K562 (cell line): ENCODE measurements at regions not wholly inside any gene's neighbourhood (a gene's known extent, or its start where the extent isn't known, plus 50 kb on each side); places are given as distances from the start of the nearest gene placed in this dataset.

ENCODE experiments used
- ATAC-seq: fragments of 200-7000 bp; cut with Tn5 transposase; 3 replicates; pipeline ENCODE4 v1.9.1; 2020; ENCODE audit warnings: moderate library complexity
- BruUV-seq: library from RNA; stranded (reverse); fragments of 400-500 nt; replicated peaks from 2 replicates; lab custom pipeline; 2021; lab: Mats Ljungman, UMichigan
- CTCF ChIA-PET: fragments of 300-600 bp; formaldehyde crosslinking; extraction: SDS; loops from one replicate; lab custom pipeline; 2021; ENCODE audit warnings: low intra/inter-chr PET ratio; lab: Yijun Ruan, JAX
- POLR2A ChIA-PET: fragments of 300-600, 350-650 bp; sonication (Branson Sonifier 250); formaldehyde crosslinking; extraction: SDS; loops from one replicate; lab custom pipeline; 2021; ENCODE audit warnings: antibody characterized with exemption, inconsistent platforms; lab: Yijun Ruan, JAX
- DNase-seq, 4 experiments: peaks; one replicate each; pipeline versions ENCODE4 v3.0.0 to v3.0.0-alpha.2; 2011 to 2018; ENCODE audit warnings: low spot score in 3 of 4, mixed read lengths in 3 of 4; ENCODE audit errors: extremely low read depth in 1 of 4
- FAIRE-seq: peaks from 2 replicates; lab custom pipeline; 2011; peaks lifted over from hg19 to GRCh38; lab: Jason Lieb, UNC
- H2AFZ ChIP-seq: 2 replicates; pipeline ENCODE4 v1.6.0; 2011; ENCODE audit warnings: low read depth, low read length, control low read depth, inconsistent platforms
- H3K27ac ChIP-seq: fragments of 200-600 bp; 3 replicates; pipeline ENCODE4 v1.8.0; 2011; ENCODE audit warnings: low read depth, mild to moderate bottlenecking, control low read depth, inconsistent platforms, low read length, moderate library complexity, mixed read lengths; ENCODE audit errors: extremely low read depth
- H3K27me3 ChIP-seq, 2 experiments: fragments of 300-600 bp in 1 of 2; 2 replicates in 1 of 2; 3 replicates in 1 of 2; pipeline versions ENCODE4 v1.6.0 to v1.8.0; 2011; ENCODE audit warnings: inconsistent platforms in 2 of 2, low read length in 2 of 2, mild to moderate bottlenecking in 1 of 2, mixed read lengths in 1 of 2, moderate library complexity in 1 of 2; ENCODE audit not compliant: control insufficient read depth in 2 of 2, insufficient read depth in 2 of 2
- H3K36me3 ChIP-seq: fragments of 300-600 bp; 3 replicates; pipeline ENCODE4 v1.8.0; 2011; ENCODE audit warnings: mild to moderate bottlenecking, low read length, inconsistent platforms; ENCODE audit not compliant: control insufficient read depth, insufficient read depth
- H3K4me1 ChIP-seq, 2 experiments: fragments of 200-600 bp in 1 of 2; replicated peaks in 1 of 2; 2 replicates in 1 of 2; 3 replicates in 1 of 2; pipeline versions ENCODE4 v1.5.1 to v1.8.0; 2011; ENCODE audit warnings: inconsistent platforms in 2 of 2, low read length in 2 of 2, mild to moderate bottlenecking in 1 of 2, mixed read lengths in 1 of 2, moderate library complexity in 1 of 2; ENCODE audit not compliant: control insufficient read depth in 2 of 2, insufficient read depth in 2 of 2
- H3K4me2 ChIP-seq: 2 replicates; pipeline ENCODE4 v1.6.1; 2011; ENCODE audit warnings: low read length, control low read depth, inconsistent platforms, mixed read lengths; ENCODE audit not compliant: insufficient read depth
- H3K4me3 ChIP-seq: fragments of 200-600 bp; sonication (generic), shearing (Covaris generic); 2 replicates; pipeline ENCODE4 v1.5.1; 2016; ENCODE audit warnings: control low read depth, inconsistent platforms
- H3K79me2 ChIP-seq: fragments of 200-600 bp; 3 replicates; pipeline ENCODE4 v1.8.0; 2011; ENCODE audit warnings: low read length, inconsistent platforms; ENCODE audit not compliant: control insufficient read depth, insufficient read depth
- H3K9ac ChIP-seq, 2 experiments: 2 replicates each; pipeline versions ENCODE4 v1.6.0 to v1.6.1; 2011; ENCODE audit warnings: low read depth in 2 of 2, low read length in 2 of 2, control low read depth in 1 of 2, inconsistent platforms in 1 of 2, mild to moderate bottlenecking in 1 of 2, mixed read lengths in 1 of 2; ENCODE audit not compliant: insufficient read depth in 1 of 2
- H3K9me1 ChIP-seq: one replicate; pipeline ENCODE4 v1.6.0; 2011; ENCODE audit warnings: inconsistent platforms, mild to moderate bottlenecking, low read length, moderate library complexity; ENCODE audit not compliant: control insufficient read depth, insufficient read depth
- H3K9me3 ChIP-seq: replicated peaks from 2 replicates; pipeline ENCODE4 v1.5.1; 2011; ENCODE audit warnings: low read depth, low read length, inconsistent platforms; ENCODE audit not compliant: control insufficient read depth, insufficient read depth
- H4K20me1 ChIP-seq: replicated peaks from 2 replicates; pipeline ENCODE4 v1.6.1; 2011; ENCODE audit warnings: low read length, inconsistent platforms, mixed read lengths; ENCODE audit not compliant: control insufficient read depth, insufficient read depth
- ARID2 ChIP-seq: fragments of 450-650 bp; IDR thresholded peaks from 2 replicates; pipeline ENCODE4 v1.6.1; 2017; ENCODE audit warnings: antibody characterized with exemption, mild to moderate bottlenecking
- E2F8 ChIP-seq: fragments of 450-650 bp; IDR thresholded peaks from 2 replicates; pipeline ENCODE4 v1.7.1; 2018; ENCODE audit warnings: mild to moderate bottlenecking, low read depth; ENCODE audit not compliant: partially characterized antibody
- ESRRB ChIP-seq: fragments of 250-450 bp; sonication (Bioruptor Pico); IDR thresholded peaks from 2 replicates; pipeline ENCODE4 v1.5.0; 2020; ENCODE audit warnings: mild to moderate bottlenecking, moderate library complexity, borderline replicate concordance
- FOXP1 ChIP-seq: sonication (generic); formaldehyde crosslinking; IDR thresholded peaks from 2 replicates; pipeline ENCODE4 v1.8.0; 2022; ENCODE audit warnings: mild to moderate bottlenecking, missing genetic modification reagents
- HIVEP1 ChIP-seq: fragments of 250-450 bp; sonication (Bioruptor Pico); IDR thresholded peaks from 2 replicates; pipeline ENCODE4 v1.4.0; 2020; ENCODE audit warnings: mild to moderate bottlenecking
- KDM2B ChIP-seq: fragments of 250-450 bp; sonication (Bioruptor Pico); IDR thresholded peaks from 2 replicates; pipeline ENCODE4 v1.8.0; 2021; ENCODE audit warnings: mild to moderate bottlenecking, moderate library complexity
- KLF16 ChIP-seq: IDR thresholded peaks from 2 replicates; pipeline ENCODE4 v1.6.1; 2016; ENCODE audit warnings: antibody characterized with exemption
- MAFG ChIP-seq: fragments of 450-650 bp; conservative IDR thresholded peaks from 2 replicates; pipeline ENCODE4 v1.6.1; 2016; ENCODE audit warnings: missing genetic modification characterization, missing compliant biosample characterization
- MTA1 ChIP-seq: fragments of 450-650 bp; IDR thresholded peaks from 2 replicates; pipeline ENCODE4 v1.6.1; 2017; ENCODE audit warnings: borderline replicate concordance
- NFXL1 ChIP-seq: fragments of 450-650 bp; formaldehyde crosslinking; IDR thresholded peaks from 2 replicates; pipeline ENCODE4 v1.4.0; 2021; ENCODE audit warnings: mild to moderate bottlenecking
- PPARD ChIP-seq: fragments of 250-450 bp; sonication (Bioruptor Pico); IDR thresholded peaks from 2 replicates; pipeline ENCODE4 v1.8.0; 2022; ENCODE audit warnings: inconsistent platforms, mild to moderate bottlenecking, moderate library complexity
- SAFB2 ChIP-seq: fragments of 200-400 bp; formaldehyde crosslinking; IDR thresholded peaks from 2 replicates; pipeline ENCODE4 v1.6.1; 2018; ENCODE audit warnings: borderline replicate concordance, low read length, low read depth, moderate library complexity; ENCODE audit not compliant: severe bottlenecking
- U2AF2 ChIP-seq: fragments of 200-400 bp; formaldehyde crosslinking; optimal IDR thresholded peaks from 2 replicates; pipeline ENCODE3; 2017; ENCODE audit warnings: low read depth, mild to moderate bottlenecking, low read length
- XRCC4 ChIP-seq: IDR thresholded peaks from one replicate; pipeline ENCODE4 v1.6.1; 2011; ENCODE audit not compliant: insufficient read depth, insufficient read length; ENCODE audit errors: extremely low read depth
- ZNF143 ChIP-seq: sonication (generic); formaldehyde crosslinking; IDR thresholded peaks from 2 replicates; pipeline ENCODE4 v1.9.0; 2022; ENCODE audit warnings: mild to moderate bottlenecking, missing genetic modification reagents
- ZNF512 ChIP-seq: IDR thresholded peaks from 2 replicates; pipeline ENCODE4 v1.6.1; 2016; ENCODE audit warnings: missing genetic modification characterization, missing compliant biosample characterization
- WGBS: fragments of 100-300 bp; shearing (Covaris generic); methylation state at CpG from one replicate; pipeline ENCODE4 v1.1.6; 2016; ENCODE audit warnings: low coverage, mixed read lengths; ENCODE audit not compliant: insufficient coverage; ENCODE audit errors: missing lambda C conversion rate; 5-methylcytosine and 5-hydroxymethylcytosine counted together
- in situ Hi-C: fragments of 300-500 bp; cut with MboI; formaldehyde crosslinking; loops from 4 replicates; pipeline ENCODE4 v1.15.0; 2018; ENCODE audit warnings: inconsistent platforms, mixed read lengths
- intact Hi-C: fragments of 100-400 bp; cut with micrococcal nuclease; formaldehyde crosslinking; loops from 2 replicates; pipeline ENCODE4 v1.14.2; 2022

- TF ChIP-seq KDM2B (CRISPR knock-in tag), result no peak
- no peak for TF ChIP-seq HIVEP1 (CRISPR knock-in tag)
- no peak for TF ChIP-seq MTA1
- no peak for TF ChIP-seq XRCC4
These were observed 92.4 kb upstream of the ITGA6 start (continued) for GRCh38 chr2:172334988-172335387.

DNA sequence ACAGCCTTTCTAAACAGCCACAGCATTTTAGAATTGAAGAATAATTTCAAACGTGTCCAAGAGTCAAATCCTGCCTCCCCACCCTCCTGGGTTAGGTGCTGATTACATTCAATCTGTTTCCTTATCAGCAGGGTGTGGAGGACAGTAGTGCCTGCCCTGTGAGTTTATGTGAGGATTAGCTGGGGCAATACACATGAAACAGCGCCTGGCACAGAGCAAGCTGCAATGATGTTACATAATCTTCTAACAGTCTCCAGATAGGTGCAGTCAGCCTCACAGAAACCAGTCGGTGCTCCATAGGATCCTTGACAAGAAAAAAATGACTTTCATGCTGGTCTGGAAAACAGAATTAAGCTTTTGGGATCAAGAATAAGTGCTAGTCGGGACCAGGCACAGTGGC, 91.7 kb upstream of the ITGA6 start:
- DNase-seq (no peak), ATAC-seq (no peak), FAIRE-seq (no peak)
- Histone ChIP-seq H4K20me1 (no peaks in the 10 kb centered on the region), H3K9me3 (no peaks in the 10 kb centered on the region), H3K4me3 (no peak overlapping the region), H3K27me3 (peaks cover 0 to 5% of the 10 kb centered on the region in 2 experiments; a peak in 1 of 5 replicates), H3K36me3 (no peaks in the 10 kb centered on the region), H3K79me2 (no peaks in the 10 kb centered on the region), H3K9ac (no peak overlapping the region), H3K27ac (no peak overlapping the region), H3K4me2 (no peak overlapping the region), H3K4me1 (no peaks in the 10 kb centered on the region), H3K9me1 (no peaks in the 10 kb centered on the region), H2AFZ (no peak overlapping the region)
- no TSS peak for BruUV-seq
- intact Hi-C loops (no loop called here), in situ Hi-C loops (no loop called here)
- CTCF ChIA-PET, result no interaction called here
- POLR2A ChIA-PET, result no interaction called here
- 0% methylated on average over 4 of the region's 4 CpGs for WGBS
- no peak for TF ChIP-seq PPARD (CRISPR knock-in tag)
- TF ChIP-seq ZNF512 (tag), result no peak
- no peak for TF ChIP-seq ARID2
- TF ChIP-seq NFXL1 (CRISPR knock-in tag), result no peak
- no peak for TF ChIP-seq SAFB2
- no peak for TF ChIP-seq ZNF143 (CRISPR knock-in tag)
- TF ChIP-seq FOXP1, result no peak
- TF ChIP-seq E2F8, result no peak
- no peak for TF ChIP-seq U2AF2
- TF ChIP-seq ESRRB (CRISPR knock-in tag), result no peak
- TF ChIP-seq KLF16, result no peak
- no peak for TF ChIP-seq MAFG (tag)
